Stimulated activated CD4-positive, alpha-beta T cell treated with anti-CD3 and anti-CD28 coated beads, Interleukin-1b, Interleukin-23, amount 100 ng/mL, for 4 hours (primary cell): ENCODE measurements at regions not wholly inside any gene's neighbourhood (a gene's known extent, or its start where the extent isn't known, plus 50 kb on each side); places are given as distances from the start of the nearest gene placed in this dataset.
"Not testable (repeated sequence)": the region's sequence is repeated elsewhere in the genome, so short reads cannot be mapped to it uniquely, and the experiment has no call there.

Experiments
- DNase-seq, 2 donors: peaks; one replicate each; pipeline ENCODE4 v3.0.0-alpha.2; 2020; ENCODE audit warnings: low read depth in 2 of 2

- DNase-seq: no peak
Observed at GRCh38 chr13:104641309-104641708, 1575.1 kb upstream of the SLC10A2 start.

DNA sequence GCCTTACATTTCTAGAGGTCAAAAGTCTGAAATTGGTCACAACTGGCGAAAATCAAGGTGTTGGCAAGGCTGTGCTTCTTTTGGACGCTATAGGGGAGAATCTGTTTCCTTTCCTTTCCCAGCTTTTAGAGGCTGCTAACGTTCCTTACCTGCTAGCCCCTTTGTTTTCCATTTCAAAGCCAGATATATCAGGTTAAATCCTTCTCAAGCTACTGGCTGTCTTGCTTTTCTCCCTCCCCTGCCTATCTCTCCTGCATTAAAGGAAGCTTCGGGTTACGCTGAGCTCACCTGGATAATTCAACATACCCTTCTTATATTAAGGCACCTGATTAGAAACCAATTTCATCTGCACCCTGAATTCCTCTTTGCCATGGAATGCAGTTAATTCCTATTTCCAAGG is 1569.7 kb upstream of the SLC10A2 start:
- DNase-seq: no peak

- DNase-seq: no peak
Observed at GRCh38 chr13:104634016-104634415, 1567.8 kb upstream of the SLC10A2 start.

DNA sequence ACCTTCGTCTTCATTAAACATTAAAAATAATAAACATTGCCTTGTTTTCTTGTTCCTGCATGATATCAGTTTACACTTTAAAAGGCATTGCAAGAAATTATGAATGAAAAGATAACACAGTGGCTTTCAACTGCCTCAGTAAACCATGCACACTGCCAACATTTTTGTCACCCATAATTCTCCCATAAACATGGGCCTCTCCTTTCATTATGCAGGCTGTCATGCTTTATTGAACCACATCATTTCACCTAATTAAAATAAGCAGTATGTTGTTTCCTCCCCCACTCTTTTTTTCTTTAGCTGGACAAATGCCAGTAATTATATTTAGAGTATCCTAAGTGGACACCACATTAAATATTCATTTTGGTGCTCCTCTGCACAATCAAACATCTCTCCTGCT is 1566.5 kb upstream of the SLC10A2 start:
- no peak for DNase-seq

- no peak for DNase-seq
Observed at GRCh38 chr13:104625201-104625600, 1559.0 kb upstream of the SLC10A2 start.

DNA sequence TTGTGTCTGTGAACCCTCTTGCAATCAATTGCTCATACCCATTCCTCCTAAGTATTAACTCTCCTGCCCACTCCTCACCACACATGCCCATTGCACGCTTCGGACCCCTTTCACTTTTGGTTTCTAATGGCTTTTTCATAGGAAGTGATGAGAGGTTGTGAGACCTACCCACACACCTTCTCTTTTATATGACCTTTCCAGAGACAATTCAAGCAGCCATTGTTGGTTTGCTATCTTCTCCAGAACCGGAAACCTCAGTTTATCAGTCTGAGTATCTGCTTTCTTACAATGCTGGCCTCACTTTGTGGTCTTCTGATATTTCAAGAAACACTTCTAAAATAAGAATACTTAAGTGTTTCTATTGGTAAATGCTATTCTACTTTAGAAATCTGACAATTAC is 1550.8 kb upstream of the SLC10A2 start:
- no peak for DNase-seq

DNA sequence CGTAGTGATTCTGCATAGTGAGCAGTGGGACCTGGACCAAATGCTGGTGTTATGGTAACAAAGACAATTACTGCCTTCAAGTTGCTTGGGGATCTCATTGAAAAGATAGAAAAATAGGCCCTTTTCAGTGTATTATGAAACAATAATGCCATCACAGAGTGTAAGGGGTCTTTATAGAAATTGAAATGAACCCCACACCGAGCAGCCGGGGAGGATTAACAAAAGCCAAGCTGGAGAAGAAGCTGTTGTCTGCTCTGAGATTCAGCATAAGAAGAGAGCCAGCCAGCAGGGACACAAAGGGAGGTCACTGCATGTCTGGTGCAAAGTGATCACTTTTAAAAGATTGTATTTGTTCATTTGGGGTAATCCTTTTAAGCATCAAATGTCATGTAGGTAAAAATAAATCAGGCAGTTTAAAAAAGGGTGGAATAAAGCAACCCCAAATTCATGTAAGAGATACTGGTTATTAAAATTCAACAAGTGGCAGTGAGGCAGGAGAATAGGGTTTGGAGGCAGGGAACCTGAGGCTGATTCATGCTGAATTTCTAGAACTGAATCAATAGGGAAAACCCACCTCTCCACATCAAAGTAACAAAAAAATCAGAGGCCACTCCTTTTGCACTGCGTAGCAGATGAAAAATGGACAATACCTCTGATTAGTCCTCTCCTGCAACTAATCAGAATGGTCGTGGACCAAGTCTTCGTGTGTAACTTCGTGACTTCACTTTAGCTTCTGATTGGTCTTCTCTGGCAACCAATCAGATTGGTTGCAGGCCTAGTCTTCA is 1548.3 kb upstream of the SLC10A2 start:
- DNase-seq: no peak

GRCh38 chr13:104608331-104608730 is 1542.1 kb upstream of the SLC10A2 start:
- DNase-seq: no peak

GRCh38 chr13:104605435-104605834 is 1539.2 kb upstream of the SLC10A2 start:
- DNase-seq: not testable (repeated sequence)

GRCh38 chr13:104597546-104598180 is 1531.4 kb upstream of the SLC10A2 start:
- DNase-seq: no peak

GRCh38 chr13:104595511-104595910 is 1529.3 kb upstream of the SLC10A2 start:
- DNase-seq: no peak

GRCh38 chr13:104594806-104595205 is 1528.6 kb upstream of the SLC10A2 start:
- DNase-seq: no peak

GRCh38 chr13:104593693-104594092 is 1527.5 kb upstream of the SLC10A2 start:
- DNase-seq: no peak

DNA sequence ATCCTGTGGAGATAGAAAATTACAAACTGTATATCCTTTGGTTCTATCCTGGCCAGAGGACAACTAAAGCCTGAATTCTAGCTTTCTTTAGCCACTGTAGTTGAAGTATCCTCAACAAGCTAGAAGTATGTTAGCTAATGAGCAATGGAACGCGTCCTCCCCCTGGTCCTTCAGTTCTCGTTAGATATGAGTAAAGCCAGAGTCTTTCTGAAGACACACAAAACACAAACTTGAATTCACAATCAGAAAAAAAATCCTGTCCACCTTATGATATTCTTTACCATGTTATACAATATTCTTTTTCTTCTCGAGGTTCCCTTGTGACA is 1527.0 kb upstream of the SLC10A2 start:
- DNase-seq: no peak

DNA sequence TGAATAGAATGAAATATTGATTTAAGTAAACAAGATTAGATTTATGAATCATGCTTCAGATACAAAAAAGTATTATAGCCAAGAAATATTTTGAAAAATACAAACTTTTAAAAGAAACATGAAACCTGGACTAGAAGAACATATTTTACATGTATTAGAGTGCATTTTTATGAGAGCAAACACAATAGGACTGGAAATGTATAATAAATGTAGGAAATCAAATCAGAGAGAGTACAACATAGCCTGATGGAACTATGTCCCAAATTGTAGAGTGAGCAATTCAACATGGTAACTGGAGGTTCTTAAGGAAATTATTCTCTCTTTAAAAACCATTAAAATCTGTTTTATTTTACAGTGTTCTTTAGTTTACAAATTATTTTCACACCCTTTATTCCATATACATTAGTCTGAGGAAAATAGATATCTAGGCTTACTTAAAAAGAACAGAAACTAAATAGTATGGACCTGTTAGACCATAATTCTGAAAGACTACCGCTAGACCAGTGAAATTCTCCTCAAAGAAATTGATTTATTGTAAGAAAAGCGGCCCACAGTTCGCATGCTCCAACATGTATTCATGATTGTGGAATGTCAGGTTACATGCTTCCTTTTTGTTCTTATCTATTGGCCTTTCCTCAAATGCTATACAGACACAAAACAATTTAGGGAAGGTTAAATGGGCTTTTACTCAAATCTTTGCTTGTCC is 1526.5 kb upstream of the SLC10A2 start:
- DNase-seq: no peak

DNA sequence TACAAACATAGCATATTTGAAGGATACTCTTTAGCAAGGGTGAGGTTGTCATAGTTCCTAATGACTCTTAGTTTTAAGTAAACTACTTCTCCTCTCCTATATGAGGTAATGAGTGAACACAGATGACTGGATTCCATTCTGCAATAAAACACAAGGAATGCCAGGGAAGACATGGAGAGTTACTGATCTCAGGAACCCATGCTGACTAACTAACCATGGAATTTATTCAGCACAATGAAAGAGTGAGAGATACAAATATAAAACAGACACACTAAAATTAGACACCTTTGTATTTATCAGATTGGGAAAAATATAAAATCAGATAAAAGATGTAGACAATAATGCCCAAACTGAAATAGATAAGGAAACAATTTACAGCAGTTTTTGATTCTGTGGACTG is 1525.9 kb upstream of the SLC10A2 start:
- no peak for DNase-seq

- no peak for DNase-seq
Observed at GRCh38 chr13:104586051-104586746, 1520.0 kb upstream of the SLC10A2 start.

DNA sequence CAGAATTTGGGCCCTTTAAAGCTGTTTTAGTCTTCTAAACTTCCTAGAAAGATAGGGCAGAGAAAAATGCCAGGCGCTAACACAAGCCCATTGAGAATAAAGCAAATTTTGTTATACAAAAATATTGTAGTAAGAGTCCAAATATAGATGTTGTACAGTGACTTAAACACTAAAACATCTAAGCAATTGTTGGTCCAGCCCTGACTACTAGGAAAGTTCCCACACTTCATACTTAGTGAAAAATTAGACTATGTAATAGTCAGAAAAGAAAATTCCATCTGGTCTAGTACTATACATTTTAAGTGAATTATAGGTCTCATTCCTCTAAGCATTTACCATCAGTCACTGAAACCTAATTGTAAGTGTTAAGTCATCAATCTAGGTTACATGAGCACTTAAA is 1518.3 kb upstream of the SLC10A2 start:
- no peak for DNase-seq

DNA sequence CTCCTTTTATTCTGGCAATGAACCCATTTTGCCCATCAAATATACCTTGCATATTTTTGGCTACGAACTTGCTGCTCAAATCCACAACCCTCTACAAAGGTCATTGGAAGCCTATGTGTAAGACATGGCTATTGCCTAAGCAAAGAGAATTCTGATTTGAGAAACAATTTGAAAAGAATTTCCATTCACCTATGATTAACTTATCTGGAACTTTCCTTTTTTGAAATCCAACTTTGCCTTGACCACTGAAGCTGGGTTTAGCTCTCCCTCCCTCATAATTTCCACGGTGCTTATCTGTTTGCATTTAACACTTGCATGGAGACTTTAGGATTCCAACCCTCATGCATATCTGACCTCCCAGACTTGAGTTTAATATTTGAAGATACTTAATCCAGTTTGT is 1514.7 kb upstream of the SLC10A2 start:
- no peak for DNase-seq

DNA sequence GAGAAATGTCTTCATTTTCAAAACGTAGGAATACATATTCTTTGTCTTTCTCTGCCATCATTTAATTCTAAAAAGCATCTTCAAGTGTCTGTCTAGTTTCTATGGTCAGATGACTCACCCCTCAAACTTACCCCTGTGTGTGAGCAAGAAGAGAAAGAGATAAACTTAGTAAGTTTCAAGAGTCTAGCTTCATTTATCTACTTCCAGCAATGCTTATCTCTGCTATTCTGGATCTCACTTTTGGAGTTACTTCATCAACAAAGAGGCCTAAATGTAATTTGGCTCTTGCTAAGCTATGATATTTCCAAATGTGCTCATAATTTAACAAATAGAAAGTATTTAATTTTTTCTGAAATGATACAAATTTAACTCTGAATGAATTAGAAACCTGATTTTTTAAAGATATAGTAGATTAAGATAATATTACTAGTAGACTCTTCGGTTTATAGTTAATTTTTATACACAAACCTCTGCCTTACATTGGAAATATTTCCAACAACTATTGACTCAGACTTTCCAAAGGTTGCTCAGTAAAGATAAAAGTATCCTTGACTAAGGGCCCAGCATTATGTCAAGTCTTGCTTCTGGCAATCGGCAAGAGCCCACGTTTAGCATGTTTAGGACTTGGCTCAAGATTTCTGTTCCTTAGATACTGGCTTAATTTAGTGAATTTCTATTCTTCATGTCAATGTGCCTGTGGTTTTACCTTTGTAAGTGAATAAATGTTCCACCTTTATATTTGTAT is 1511.0 kb upstream of the SLC10A2 start:
- no peak for DNase-seq

GRCh38 chr13:104571893-104572229 is 1505.6 kb upstream of the SLC10A2 start:
- DNase-seq: no peak
